ENCODE measurements at regions not wholly inside any gene's neighbourhood (a gene's known extent, or its start where the extent isn't known, plus 50 kb on each side); places are given as distances from the start of the nearest gene placed in this dataset.

DNA sequence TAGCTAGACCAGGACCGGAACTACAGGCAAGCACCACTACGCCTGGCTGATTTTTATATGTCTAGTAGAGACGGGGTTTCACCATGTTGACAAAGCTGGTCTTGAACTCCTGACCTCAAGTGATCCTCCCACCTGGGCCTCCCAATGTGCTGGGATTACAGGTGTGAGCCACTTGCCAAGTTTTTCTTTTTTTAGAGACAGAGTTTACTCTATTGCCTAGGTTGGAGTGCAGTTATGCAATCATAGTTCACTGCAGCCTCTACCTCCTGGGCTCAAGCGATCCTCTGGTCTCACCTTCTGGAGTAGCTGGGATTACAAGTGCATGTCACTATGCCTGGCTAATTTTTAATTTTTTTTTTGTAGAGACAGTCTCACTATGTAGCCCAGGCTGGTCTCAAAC is 201.5 kb upstream of the TBX3 start:
- TF ChIP-seq POLR2A (IDR thresholded peaks at IDR 0.05; ENCODE audit: low read length) (no peak), GATA1 (IDR thresholded peaks at IDR 0.05; ENCODE audit: low read depth, low read length) (no peak)

All from erythroblast (primary cell).